Activated T-helper 1 cell treated with anti-CD3 and anti-CD28 coated beads, Interleukin-12 subunit alpha, Interleukin-12 subunit beta, Interleukin-2, Interleukin-4 antibody, amounts not matched to agents 30 ng/mL and 10 ng/mL and 1 ng/mL, durations not matched to agents 14 hours and 24 hours and 36 hours (primary cell): ENCODE measurements at regions not wholly inside any gene's neighbourhood (a gene's known extent, or its start where the extent isn't known, plus 50 kb on each side); places are given as distances from the start of the nearest gene placed in this dataset.
A peak's percentile ranks its signal among the peaks of the same experiment; 100 is the strongest.

Source experiments
- DNase-seq: peaks from one replicate; pipeline ENCODE4 v3.0.0; 2021; ENCODE audit warnings: low spot score
- H3K27ac Mint-ChIP-seq: one replicate; pipeline ENCODE4 v1.8.0; 2021; ENCODE audit warnings: mild to moderate bottlenecking, mixed read lengths
- H3K27me3 Mint-ChIP-seq: one replicate; pipeline ENCODE4 v1.8.0; 2022; ENCODE audit warnings: mild to moderate bottlenecking, moderate library complexity, mixed read lengths; ENCODE audit not compliant: insufficient read depth
- H3K36me3 Mint-ChIP-seq: one replicate; pipeline ENCODE4 v1.8.0; 2021; ENCODE audit warnings: low read depth, mixed read lengths
- H3K4me1 Mint-ChIP-seq: one replicate; pipeline ENCODE4 v1.8.0; 2021; ENCODE audit warnings: low read depth, mixed read lengths
- H3K4me3 Mint-ChIP-seq: one replicate; pipeline ENCODE4 v1.8.0; 2021; ENCODE audit warnings: mild to moderate bottlenecking, moderate library complexity, mixed read lengths
- H3K9me3 Mint-ChIP-seq: one replicate; pipeline ENCODE4 v1.8.0; 2021; ENCODE audit warnings: mixed read lengths
- intact Hi-C: fragments of 100-400 bp; cut with micrococcal nuclease; formaldehyde crosslinking; loops from one replicate; pipeline ENCODE4 v1.15.1; 2024

DNA sequence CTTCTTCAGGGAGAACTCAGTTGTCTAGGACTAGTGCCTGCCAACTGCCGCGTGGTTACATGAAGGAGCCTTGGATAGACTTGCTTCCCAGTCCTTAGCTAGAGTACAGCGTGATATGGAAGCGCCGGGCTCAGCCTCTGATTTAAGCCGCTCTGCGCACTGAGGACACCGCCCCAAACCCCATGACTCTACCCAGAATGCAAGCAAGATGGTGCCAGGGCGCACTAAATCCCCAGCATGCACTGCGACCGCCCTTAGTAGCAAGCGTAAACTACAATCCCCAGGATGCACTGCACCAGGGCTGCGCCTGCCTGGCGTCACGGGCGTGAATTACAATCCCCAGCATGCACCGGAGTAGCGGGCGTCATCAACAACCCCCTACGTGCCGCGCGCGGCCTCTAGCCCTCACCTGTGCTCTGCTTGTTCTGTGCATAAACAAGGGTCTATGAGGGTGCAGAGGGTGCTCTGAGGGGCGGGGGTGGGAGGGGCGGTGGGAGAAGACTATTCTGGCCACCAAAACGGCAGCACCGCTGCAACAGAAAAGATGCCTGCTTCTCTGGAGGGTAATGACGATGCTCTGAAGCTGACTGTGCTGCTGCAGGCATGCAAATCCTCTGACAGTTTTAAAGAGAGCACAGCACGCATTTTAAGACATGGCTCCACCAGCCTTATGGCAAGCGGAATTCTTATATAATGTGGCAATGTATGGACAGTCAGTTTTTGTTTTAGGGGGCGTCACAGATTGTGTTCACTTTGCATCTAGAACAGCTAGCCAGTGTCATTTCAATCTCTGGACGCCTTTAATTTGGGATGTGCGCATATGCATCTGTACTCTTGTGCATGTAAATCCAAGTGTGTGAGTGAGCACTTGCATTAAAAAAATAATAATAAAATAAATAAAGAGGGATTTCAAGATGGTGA, 282.5 kb upstream of the MYT1L start:
- Mint-ChIP-seq H3K4me3 (peak overlapping the region; percentile 80), H3K36me3 (peaks cover 4% of the 10 kb centered on the region), H3K27me3 (peaks cover 6% of the 10 kb centered on the region), H3K27ac (peak overlapping the region; percentile 81), H3K4me1 (peaks cover 5% of the 10 kb centered on the region), H3K9me3 (peaks cover 10% of the 10 kb centered on the region)
- DNase-seq, result peak; percentile 86
- intact Hi-C loops, result loop anchor here (1.0 to 5.0 kb wide), 5 partner anchors 33 to 1937 kb away; partner anchors contain the start of genes RPS7 and TMEM18

DNA sequence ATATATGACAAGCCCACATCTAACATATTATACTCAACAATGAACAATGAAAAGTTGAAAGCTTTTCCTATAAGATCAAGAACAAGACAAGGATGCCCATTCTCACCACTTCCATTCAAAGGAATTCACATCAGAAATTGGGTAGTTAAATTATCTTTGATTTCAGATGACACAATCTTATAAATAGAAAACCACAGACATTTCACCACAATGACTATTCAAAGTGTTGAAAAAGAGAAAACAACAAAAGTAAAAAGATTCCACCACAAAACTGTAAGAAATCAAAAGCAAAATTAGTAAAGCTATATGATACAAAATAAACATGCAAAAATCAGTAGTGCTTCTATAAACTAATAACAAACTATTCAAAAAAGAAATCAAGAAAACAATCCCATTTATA, 279.7 kb upstream of the MYT1L start:
- Mint-ChIP-seq H3K27ac (no peak overlapping the region), H3K4me1 (peaks cover 5% of the 10 kb centered on the region), H3K9me3 (peaks cover 10% of the 10 kb centered on the region), H3K36me3 (peaks cover 4% of the 10 kb centered on the region), H3K27me3 (peaks cover 2% of the 10 kb centered on the region), H3K4me3 (no peak overlapping the region)
- intact Hi-C loops, result loop anchor here (5.0 kb wide), 1 partner anchor 612 kb away; no protein-coding TSS in a partner anchor
- DNase-seq, result no peak

GRCh38 chr2:2600366-2600765, 269.3 kb upstream of the MYT1L start:
- no peak for DNase-seq
- H3K36me3 Mint-ChIP-seq, result no peaks in the 10 kb centered on the region
- no peaks in the 10 kb centered on the region for H3K4me1 Mint-ChIP-seq
- intact Hi-C loops, result no loop called here
- H3K9me3 Mint-ChIP-seq, result peaks cover 3% of the 10 kb centered on the region
- peaks cover 10% of the 10 kb centered on the region for H3K27me3 Mint-ChIP-seq
- H3K4me3 Mint-ChIP-seq, result no peak overlapping the region
- no peak overlapping the region for H3K27ac Mint-ChIP-seq

GRCh38 chr2:2599441-2599840, 268.4 kb upstream of the MYT1L start:
- intact Hi-C loops, result no loop called here
- no peak overlapping the region for H3K27ac Mint-ChIP-seq
- H3K27me3 Mint-ChIP-seq, result peaks cover 7% of the 10 kb centered on the region
- H3K4me3 Mint-ChIP-seq, result no peak overlapping the region
- no peaks in the 10 kb centered on the region for H3K36me3 Mint-ChIP-seq
- no peak for DNase-seq
- H3K4me1 Mint-ChIP-seq, result no peaks in the 10 kb centered on the region
- H3K9me3 Mint-ChIP-seq, result peaks cover 3% of the 10 kb centered on the region

- no peaks in the 10 kb centered on the region for H3K36me3 Mint-ChIP-seq
- peaks cover 3% of the 10 kb centered on the region for H3K9me3 Mint-ChIP-seq
- no peak for DNase-seq
- no peaks in the 10 kb centered on the region for H3K4me1 Mint-ChIP-seq
- no peak overlapping the region for H3K4me3 Mint-ChIP-seq
- intact Hi-C loops, result no loop called here
- no peak overlapping the region for H3K27ac Mint-ChIP-seq
- H3K27me3 Mint-ChIP-seq, result peaks cover 13% of the 10 kb centered on the region
Observed at GRCh38 chr2:2597712-2598111, 266.6 kb upstream of the MYT1L start.

DNA sequence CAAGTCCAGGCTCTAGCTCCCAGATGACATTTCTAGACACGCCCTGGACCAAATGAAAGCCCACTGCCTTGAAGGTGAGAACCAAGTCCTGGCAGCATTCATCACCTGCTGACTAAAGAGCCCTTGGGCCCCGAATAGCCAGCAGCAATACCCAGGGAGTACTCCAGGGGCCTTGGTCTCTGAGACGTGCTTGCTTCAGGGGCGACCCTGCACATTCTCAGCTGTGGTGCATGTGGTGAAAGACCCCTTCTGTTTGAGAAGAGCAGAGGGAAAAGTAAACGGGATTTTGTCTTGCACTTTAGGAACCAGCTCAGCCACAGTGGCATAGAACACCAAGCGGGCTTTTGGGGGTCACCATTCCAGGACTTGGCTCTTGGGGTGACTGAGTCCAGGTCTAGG, 260.5 kb upstream of the MYT1L start:
- Mint-ChIP-seq H3K4me1 (no peaks in the 10 kb centered on the region), H3K4me3 (no peak overlapping the region), H3K9me3 (peaks cover 3% of the 10 kb centered on the region), H3K36me3 (no peaks in the 10 kb centered on the region), H3K27me3 (peaks cover 6% of the 10 kb centered on the region), H3K27ac (no peak overlapping the region)
- no peak for DNase-seq
- intact Hi-C loops, result no loop called here

- H3K9me3 Mint-ChIP-seq, result peaks cover 3% of the 10 kb centered on the region
- no peak overlapping the region for H3K27ac Mint-ChIP-seq
- no peak for DNase-seq
- no peak overlapping the region for H3K4me3 Mint-ChIP-seq
- H3K4me1 Mint-ChIP-seq, result no peaks in the 10 kb centered on the region
- H3K27me3 Mint-ChIP-seq, result peaks cover 6% of the 10 kb centered on the region
- no peaks in the 10 kb centered on the region for H3K36me3 Mint-ChIP-seq
- intact Hi-C loops, result no loop called here
Observed at GRCh38 chr2:2590841-2591541, 259.9 kb upstream of the MYT1L start.

DNA sequence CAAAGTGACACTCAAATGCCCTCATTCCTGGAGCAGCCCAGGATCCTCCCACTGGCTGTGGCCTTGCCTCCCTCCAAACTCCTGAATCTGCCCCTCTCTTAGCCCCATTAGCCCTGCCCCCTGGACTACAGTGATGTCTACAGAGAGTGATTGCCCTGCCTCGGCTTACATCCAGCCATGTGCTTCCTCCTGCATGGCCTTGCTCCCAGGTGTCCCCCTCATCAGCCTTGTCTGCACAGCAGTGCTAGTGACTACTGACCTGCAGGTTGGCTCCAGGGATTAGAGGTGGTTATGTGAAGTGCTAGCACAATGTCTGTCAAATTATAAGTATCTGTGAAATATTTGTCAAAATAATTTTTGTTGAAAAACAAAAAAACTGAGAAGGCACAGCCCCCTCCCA, 259.1 kb upstream of the MYT1L start:
- Mint-ChIP-seq H3K9me3 (no peaks in the 10 kb centered on the region), H3K4me1 (no peaks in the 10 kb centered on the region), H3K27ac (no peak overlapping the region), H3K4me3 (no peak overlapping the region), H3K36me3 (no peaks in the 10 kb centered on the region), H3K27me3 (peaks cover 6% of the 10 kb centered on the region)
- no peak for DNase-seq
- intact Hi-C loops, result no loop called here

GRCh38 chr2:2588777-2589176, 257.7 kb upstream of the MYT1L start:
- no peaks in the 10 kb centered on the region for H3K36me3 Mint-ChIP-seq
- H3K9me3 Mint-ChIP-seq, result no peaks in the 10 kb centered on the region
- H3K27ac Mint-ChIP-seq, result no peak overlapping the region
- no peak for DNase-seq
- intact Hi-C loops, result no loop called here
- H3K4me3 Mint-ChIP-seq, result no peak overlapping the region
- H3K27me3 Mint-ChIP-seq, result peaks cover 2% of the 10 kb centered on the region
- H3K4me1 Mint-ChIP-seq, result no peaks in the 10 kb centered on the region

DNA sequence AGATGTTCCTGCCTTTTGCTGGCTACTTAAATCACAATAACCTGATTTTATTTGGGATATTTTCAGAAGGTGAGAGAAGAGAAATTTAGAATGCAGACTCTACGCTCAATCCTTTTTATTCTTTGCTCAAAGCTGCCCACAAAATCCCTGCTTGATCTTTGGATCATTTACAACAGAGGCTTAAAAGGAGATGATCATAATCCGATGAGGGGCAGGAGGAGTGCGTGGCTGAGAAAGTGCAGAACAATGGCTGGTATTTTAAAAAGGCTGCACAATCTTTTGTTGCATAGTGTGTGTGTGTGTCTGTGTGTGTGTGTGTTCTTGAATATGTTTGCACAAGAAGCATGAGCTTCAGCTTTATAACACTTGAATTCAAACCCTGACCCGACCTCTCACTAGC, 256.3 kb upstream of the MYT1L start:
- intact Hi-C loops, result no loop called here
- Mint-ChIP-seq H3K4me3 (no peak overlapping the region), H3K36me3 (no peaks in the 10 kb centered on the region), H3K9me3 (no peaks in the 10 kb centered on the region), H3K4me1 (no peaks in the 10 kb centered on the region), H3K27me3 (no peaks in the 10 kb centered on the region), H3K27ac (no peak overlapping the region)
- DNase-seq, result no peak

DNA sequence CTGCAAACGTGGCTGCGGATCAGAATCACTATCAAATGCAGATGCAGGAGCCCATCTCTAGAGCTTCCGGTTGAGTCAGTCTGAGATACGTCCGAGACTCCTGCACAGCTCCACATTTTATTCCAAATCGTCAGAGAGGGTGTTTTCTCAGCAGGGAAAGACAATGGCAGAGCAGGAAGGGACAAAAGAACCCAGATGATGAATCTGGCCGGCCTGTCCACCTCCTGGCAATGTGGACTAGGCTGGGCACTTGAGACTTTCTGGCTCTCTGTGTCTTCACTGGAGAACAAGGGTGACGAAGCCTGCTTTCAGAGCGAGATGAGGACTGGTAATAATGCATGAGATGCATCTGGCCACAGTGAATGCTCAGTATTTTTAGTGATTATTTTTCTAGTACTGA, 255.9 kb upstream of the MYT1L start:
- intact Hi-C loops, result no loop called here
- DNase-seq, result no peak
- no peaks in the 10 kb centered on the region for H3K27me3 Mint-ChIP-seq

DNA sequence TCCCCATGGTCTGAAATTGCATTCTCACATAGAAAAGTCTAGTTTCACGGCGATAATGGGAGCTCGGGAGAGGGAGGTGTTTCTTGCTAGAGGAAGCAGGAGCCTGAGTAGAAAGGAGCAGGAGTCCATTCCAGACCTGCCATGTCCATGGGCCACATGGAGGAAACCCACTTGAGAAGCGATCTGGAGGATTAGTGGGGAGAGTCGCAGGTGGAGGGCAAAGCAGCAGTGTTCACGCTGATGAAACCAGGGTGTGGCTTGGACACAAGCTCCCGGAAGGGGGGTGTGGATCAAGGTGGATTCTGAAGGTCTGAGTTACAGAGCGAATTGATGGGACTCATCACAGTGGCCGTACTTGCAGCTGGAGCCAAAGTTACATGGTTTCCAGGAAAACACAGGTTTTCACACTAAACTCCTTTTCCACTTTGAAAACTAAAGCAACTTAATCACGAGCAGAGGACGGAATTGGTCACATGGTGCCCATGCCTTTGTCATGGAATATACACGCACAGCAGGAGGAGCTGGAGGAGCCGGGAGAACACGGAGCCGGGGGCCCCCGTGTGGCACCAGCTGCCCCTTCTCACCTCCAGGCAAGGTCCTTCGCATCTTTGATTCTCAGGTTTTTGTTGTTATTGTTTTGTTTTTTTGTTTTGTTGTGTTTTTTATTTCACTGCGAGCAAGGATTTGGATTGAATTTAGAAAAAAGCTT, 255.1 kb upstream of the MYT1L start:
- no peak for DNase-seq
- H3K27ac Mint-ChIP-seq, result no peak overlapping the region
- no peaks in the 10 kb centered on the region for H3K4me1 Mint-ChIP-seq
- H3K27me3 Mint-ChIP-seq, result no peaks in the 10 kb centered on the region
- H3K36me3 Mint-ChIP-seq, result no peaks in the 10 kb centered on the region
- intact Hi-C loops, result no loop called here
- no peaks in the 10 kb centered on the region for H3K9me3 Mint-ChIP-seq
- H3K4me3 Mint-ChIP-seq, result no peak overlapping the region

More for the DNA sequence above, 255.9 kb upstream of the MYT1L start:
- H3K4me1 Mint-ChIP-seq, result no peaks in the 10 kb centered on the region
- H3K27ac Mint-ChIP-seq, result no peak overlapping the region
- no peaks in the 10 kb centered on the region for H3K9me3 Mint-ChIP-seq
- H3K4me3 Mint-ChIP-seq, result no peak overlapping the region
- H3K36me3 Mint-ChIP-seq, result no peaks in the 10 kb centered on the region
